ENCODE measurements at regions not wholly inside any gene's neighbourhood (a gene's known extent, or its start where the extent isn't known, plus 50 kb on each side); places are given as distances from the start of the nearest gene placed in this dataset.

GRCh38 chr1:57637155-57637554 is 213.3 kb upstream of the DAB1 start:
- no peak for TF ChIP-seq CTCF (IDR thresholded peaks at IDR 0.05)
- TF ChIP-seq POLR2A (IDR thresholded peaks at IDR 0.05) = no peak
